ENCODE measurements at regions not wholly inside any gene's neighbourhood (a gene's known extent, or its start where the extent isn't known, plus 50 kb on each side); places are given as distances from the start of the nearest gene placed in this dataset.

DNA sequence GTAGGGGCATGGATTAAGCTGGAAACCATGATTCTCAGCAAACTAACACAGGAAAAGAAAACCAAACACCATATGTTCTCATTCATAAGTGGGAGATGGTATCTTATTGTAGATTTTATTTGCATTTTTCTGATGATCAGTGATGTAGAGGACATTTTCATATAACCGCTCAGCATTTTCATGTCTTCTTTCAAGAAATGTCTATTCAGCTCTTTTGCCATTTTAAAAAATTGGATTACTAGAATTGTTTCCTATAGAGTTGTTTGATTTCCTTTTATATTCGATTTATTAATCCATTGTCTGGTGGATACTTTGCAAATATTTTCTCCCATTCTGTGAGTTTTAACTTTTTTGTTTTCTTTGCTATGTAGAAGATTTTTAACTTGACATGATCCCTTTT, 682.2 kb upstream of the BCHE start:
- Histone ChIP-seq H3K79me2 (ENCODE audit: control insufficient read depth, insufficient read depth, low read length) (no peaks in the 10 kb centered on the region), H3K9ac (ENCODE audit: control insufficient read depth, extremely low read depth, insufficient read depth, low read length) (no peak overlapping the region), H4K20me1 (ENCODE audit: control insufficient read depth, extremely low read depth, insufficient read depth, low read length) (no peaks in the 10 kb centered on the region), H3K4me3 (ENCODE audit: control insufficient read depth in 2 of 3, extremely low read depth in 1 of 3, insufficient read depth in 2 of 3, low read depth in 1 of 3, low read length in 3 of 3) (no peak overlapping the region), H3K27ac (ENCODE audit: control insufficient read depth, insufficient read depth, low read length) (no peak overlapping the region), H2AFZ (ENCODE audit: control insufficient read depth, low read length) (no peak overlapping the region), H3K9me3 (ENCODE audit: control insufficient read depth, low read depth, low read length) (no peaks in the 10 kb centered on the region), H3K9me1 (ENCODE audit: control insufficient read depth, extremely low read depth, insufficient read depth, low read length) (no peaks in the 10 kb centered on the region), H3K4me2 (ENCODE audit: control insufficient read depth, extremely low read depth, insufficient read depth, low read depth, low read length) (no peak overlapping the region), H3K36me3 (ENCODE audit: control insufficient read depth in 2 of 2, extremely low read depth in 1 of 2, insufficient read depth in 2 of 2, low read length in 2 of 2) (no peaks in the 10 kb centered on the region), H3K27me3 (ENCODE audit: control insufficient read depth, extremely low read depth, insufficient read depth, low read length) (no peaks in the 10 kb centered on the region), H3K4me1 (ENCODE audit: control insufficient read depth, extremely low read depth, insufficient read depth, low read length) (no peaks in the 10 kb centered on the region)
- dilution Hi-C loops (cut with MboI; ENCODE audit: extremely low pct_ligation_motif_present, low sequenced_read_pairs) = no loop called here
- DNase-seq (ENCODE audit: low read depth, low spot score) (no peak), FAIRE-seq (no peak)
- TF ChIP-seq, protein P1, sequence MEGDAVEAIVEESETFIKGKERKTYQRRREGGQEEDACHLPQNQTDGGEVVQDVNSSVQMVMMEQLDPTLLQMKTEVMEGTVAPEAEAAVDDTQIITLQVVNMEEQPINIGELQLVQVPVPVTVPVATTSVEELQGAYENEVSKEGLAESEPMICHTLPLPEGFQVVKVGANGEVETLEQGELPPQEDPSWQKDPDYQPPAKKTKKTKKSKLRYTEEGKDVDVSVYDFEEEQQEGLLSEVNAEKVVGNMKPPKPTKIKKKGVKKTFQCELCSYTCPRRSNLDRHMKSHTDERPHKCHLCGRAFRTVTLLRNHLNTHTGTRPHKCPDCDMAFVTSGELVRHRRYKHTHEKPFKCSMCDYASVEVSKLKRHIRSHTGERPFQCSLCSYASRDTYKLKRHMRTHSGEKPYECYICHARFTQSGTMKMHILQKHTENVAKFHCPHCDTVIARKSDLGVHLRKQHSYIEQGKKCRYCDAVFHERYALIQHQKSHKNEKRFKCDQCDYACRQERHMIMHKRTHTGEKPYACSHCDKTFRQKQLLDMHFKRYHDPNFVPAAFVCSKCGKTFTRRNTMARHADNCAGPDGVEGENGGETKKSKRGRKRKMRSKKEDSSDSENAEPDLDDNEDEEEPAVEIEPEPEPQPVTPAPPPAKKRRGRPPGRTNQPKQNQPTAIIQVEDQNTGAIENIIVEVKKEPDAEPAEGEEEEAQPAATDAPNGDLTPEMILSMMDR (optimal IDR thresholded peaks at IDR 0.05 in 1 of 3, IDR thresholded peaks at IDR 0.05 in 1 of 3, conservative IDR thresholded peaks at IDR 0.05 in 1 of 3; ENCODE audit: extremely low read depth in 1 of 3, insufficient read depth in 2 of 3, low read length in 3 of 3) = no peak
- no peak for TF ChIP-seq EZH2 (IDR thresholded peaks at IDR 0.05; ENCODE audit: low read length)

DNA sequence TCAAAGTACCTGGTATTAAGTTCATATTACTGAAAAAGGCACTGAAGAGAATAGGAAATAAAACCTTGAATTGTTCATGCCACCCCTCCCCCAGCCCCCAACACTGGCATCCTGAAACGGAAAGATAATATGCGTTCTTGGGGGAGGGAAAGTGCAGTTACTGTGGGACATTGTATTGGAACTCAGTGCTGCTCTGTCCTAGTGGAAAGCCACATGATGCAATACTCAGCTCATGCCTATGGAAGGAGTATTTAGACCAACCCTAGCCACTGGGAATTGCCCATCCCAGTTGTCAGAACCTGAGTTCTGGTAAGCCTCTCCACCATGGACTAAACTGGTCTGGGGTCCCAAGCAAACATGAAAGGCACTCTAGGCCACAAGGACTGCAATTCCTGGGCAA, 680.8 kb upstream of the BCHE start:
- Histone ChIP-seq H2AFZ (ENCODE audit: control insufficient read depth, low read length) (no peak overlapping the region), H3K9ac (ENCODE audit: control insufficient read depth, extremely low read depth, insufficient read depth, low read length) (no peak overlapping the region), H3K27ac (ENCODE audit: control insufficient read depth, insufficient read depth, low read length) (no peak overlapping the region), H3K27me3 (ENCODE audit: control insufficient read depth, extremely low read depth, insufficient read depth, low read length) (no peaks in the 10 kb centered on the region), H3K4me3 (ENCODE audit: control insufficient read depth in 2 of 3, extremely low read depth in 1 of 3, insufficient read depth in 2 of 3, low read depth in 1 of 3, low read length in 3 of 3) (no peak overlapping the region), H3K79me2 (ENCODE audit: control insufficient read depth, insufficient read depth, low read length) (no peaks in the 10 kb centered on the region), H3K4me1 (ENCODE audit: control insufficient read depth, extremely low read depth, insufficient read depth, low read length) (no peaks in the 10 kb centered on the region), H3K4me2 (ENCODE audit: control insufficient read depth, extremely low read depth, insufficient read depth, low read depth, low read length) (no peak overlapping the region), H3K9me1 (ENCODE audit: control insufficient read depth, extremely low read depth, insufficient read depth, low read length) (no peaks in the 10 kb centered on the region), H3K36me3 (ENCODE audit: control insufficient read depth in 2 of 2, extremely low read depth in 1 of 2, insufficient read depth in 2 of 2, low read length in 2 of 2) (no peaks in the 10 kb centered on the region), H3K9me3 (ENCODE audit: control insufficient read depth, low read depth, low read length) (no peaks in the 10 kb centered on the region), H4K20me1 (ENCODE audit: control insufficient read depth, extremely low read depth, insufficient read depth, low read length) (no peaks in the 10 kb centered on the region)
- FAIRE-seq (no peak), DNase-seq (ENCODE audit: low read depth, low spot score) (no peak)
- TF ChIP-seq, protein P1 (optimal IDR thresholded peaks at IDR 0.05 in 1 of 3, IDR thresholded peaks at IDR 0.05 in 1 of 3, conservative IDR thresholded peaks at IDR 0.05 in 1 of 3; ENCODE audit: extremely low read depth in 1 of 3, insufficient read depth in 2 of 3, low read length in 3 of 3) = no peak
- TF ChIP-seq EZH2 (IDR thresholded peaks at IDR 0.05; ENCODE audit: low read length) = no peak
- dilution Hi-C loops (cut with MboI; ENCODE audit: extremely low pct_ligation_motif_present, low sequenced_read_pairs) = no loop called here

Measured in keratinocyte (primary cell).